HL-60 (cell line): ENCODE measurements at regions not wholly inside any gene's neighbourhood (a gene's known extent, or its start where the extent isn't known, plus 50 kb on each side); places are given as distances from the start of the nearest gene placed in this dataset.

Experiments
- CTCF ChIP-seq: IDR thresholded peaks from one replicate; pipeline ENCODE4 v1.5.1; 2011; ENCODE audit warnings: low read length, control low read depth, inconsistent platforms; ENCODE audit not compliant: insufficient read depth
- POLR2AphosphoS5 ChIP-seq: IDR thresholded peaks from 2 replicates; pipeline ENCODE4 v1.6.1; 2012; ENCODE audit warnings: low read depth
- SPI1 ChIP-seq: IDR thresholded peaks from 2 replicates; pipeline ENCODE4 v1.6.1; 2012; ENCODE audit warnings: low read depth, mild to moderate bottlenecking, borderline replicate concordance

GRCh38 chr4:112933790-112934189 lies 115.7 kb upstream of the ANK2 start:
- no peak for TF ChIP-seq CTCF
- TF ChIP-seq SPI1: no peak
- TF ChIP-seq POLR2AphosphoS5: no peak
